Medulla oblongata (tissue), 1 donor: ENCODE measurements at regions not wholly inside any gene's neighbourhood (a gene's known extent, or its start where the extent isn't known, plus 50 kb on each side); places are given as distances from the start of the nearest gene placed in this dataset.

Experiments used
- DNase-seq: peaks from one replicate; pipeline ENCODE4 v3.0.0-alpha.2; 2015; ENCODE audit errors: extremely low spot score

DNA sequence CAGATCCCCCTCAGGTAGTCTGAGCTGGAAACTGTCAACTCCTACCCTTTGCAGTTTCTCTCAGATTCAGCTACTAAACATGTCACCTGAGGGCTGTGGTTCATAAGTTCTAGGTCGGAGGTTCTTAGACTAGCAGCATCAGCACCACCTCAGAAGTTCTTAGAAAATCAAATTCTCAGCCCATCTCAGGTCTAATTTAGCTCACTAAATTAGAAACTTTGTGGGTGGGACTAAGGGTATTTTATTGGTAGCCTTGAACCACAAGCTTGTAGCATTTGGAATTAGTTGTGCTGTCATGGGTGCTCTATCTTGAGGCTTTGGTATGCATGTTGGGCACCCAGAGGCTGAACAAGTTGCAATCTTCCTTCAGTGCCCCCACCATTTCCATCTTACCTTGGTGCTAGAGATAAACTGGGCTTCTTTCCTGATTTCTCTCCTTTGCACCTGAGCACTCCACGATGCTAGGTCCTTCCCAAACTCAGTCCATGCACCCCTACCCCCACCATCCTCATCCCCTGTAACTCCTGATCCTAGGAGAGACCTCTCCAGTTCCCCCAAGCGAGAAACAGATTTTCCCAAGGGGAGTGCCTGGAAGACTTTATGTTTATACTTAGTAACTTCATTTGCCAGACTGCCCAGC, 54.2 kb downstream of the S1PR1 start:
- no peak for DNase-seq

DNA sequence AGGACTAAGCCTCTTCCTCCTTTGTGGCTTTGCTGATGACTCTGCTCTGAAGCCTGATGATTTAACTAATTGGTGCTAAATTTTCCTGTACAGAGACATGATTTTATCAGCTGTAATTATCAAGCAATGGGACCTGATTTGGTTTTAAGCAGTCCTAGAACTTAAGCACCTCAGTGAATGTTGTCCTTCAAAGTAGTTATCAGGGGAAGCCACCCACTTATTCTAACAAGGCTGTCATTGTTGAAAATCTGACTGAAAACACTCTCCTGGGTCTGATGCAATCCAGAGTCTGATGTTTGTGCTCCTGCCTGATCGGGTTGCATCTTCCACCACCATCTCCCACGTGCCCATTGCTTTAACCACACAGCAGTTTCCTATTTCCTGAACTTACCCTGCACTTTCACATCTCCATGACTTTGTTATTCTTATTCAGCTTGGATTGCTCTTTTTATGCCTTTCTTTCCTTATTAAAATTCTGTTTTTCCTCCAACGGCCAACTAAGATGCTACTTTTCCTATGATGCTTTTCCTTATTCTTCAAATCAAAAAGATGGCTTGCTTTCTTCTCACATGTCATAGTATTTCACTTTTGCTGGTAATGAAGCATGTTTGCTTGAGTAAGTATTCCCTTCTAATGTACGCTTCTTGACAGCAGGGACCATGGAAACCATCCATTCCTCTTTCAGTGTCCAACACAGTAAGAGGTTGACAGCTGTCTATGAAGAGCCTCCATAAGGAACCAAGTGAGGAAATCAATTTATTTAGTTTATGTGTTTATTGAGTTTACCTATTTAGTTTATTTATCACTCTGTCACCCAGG, 55.0 kb downstream of the S1PR1 start:
- DNase-seq: peak; percentile 61

- DNase-seq: no peak
These were observed 56.7 kb downstream of the S1PR1 start for GRCh38 chr1:101293461-101294051.

DNA sequence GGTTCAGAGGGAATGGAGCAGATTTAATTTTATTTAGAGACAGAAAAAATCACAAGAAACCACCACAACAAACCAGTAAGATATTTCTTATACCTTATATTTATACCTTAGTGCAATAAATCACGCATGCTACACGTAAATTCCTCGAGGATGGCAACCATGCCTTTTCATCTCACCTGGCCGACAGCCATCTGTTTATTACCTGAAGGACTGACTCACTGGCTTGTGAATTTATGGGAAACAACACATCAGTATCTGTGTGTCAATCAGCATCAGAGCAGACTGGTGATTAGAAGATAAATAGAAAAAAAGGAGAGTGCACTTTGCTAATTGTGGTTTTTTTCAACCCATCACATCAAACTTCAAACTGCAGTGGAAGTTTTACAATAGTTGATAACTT, 58.4 kb downstream of the S1PR1 start:
- no peak for DNase-seq

GRCh38 chr1:101298663-101299062, 61.8 kb downstream of the S1PR1 start:
- DNase-seq: no peak

GRCh38 chr1:101299141-101299540, 62.3 kb downstream of the S1PR1 start:
- no peak for DNase-seq

- no peak for DNase-seq
These were observed 62.9 kb downstream of the S1PR1 start for GRCh38 chr1:101299710-101300109.

DNA sequence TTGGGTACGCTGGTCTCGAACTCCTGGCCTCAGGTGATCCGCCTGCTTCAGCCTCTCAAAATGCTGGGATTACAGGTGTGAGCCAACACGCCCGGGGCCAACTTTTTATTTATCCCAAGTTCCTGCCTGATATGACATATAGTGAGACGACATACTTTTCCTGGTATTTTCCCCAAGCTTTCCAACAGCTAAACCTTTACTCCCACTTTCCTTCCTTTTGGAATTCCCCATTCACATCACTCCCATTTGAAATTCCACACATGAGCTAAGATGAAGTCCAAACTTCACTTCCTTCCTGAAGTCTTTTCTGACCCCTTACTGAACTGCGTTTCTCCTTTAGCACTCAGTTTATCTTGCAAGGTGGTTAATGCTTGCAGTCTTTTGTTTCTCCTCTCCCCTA, 64.1 kb downstream of the S1PR1 start:
- no peak for DNase-seq

GRCh38 chr1:101301446-101302057, 64.7 kb downstream of the S1PR1 start:
- DNase-seq: no peak

- DNase-seq: no peak
These were observed 66.2 kb downstream of the S1PR1 start for GRCh38 chr1:101302831-101303511.

DNA sequence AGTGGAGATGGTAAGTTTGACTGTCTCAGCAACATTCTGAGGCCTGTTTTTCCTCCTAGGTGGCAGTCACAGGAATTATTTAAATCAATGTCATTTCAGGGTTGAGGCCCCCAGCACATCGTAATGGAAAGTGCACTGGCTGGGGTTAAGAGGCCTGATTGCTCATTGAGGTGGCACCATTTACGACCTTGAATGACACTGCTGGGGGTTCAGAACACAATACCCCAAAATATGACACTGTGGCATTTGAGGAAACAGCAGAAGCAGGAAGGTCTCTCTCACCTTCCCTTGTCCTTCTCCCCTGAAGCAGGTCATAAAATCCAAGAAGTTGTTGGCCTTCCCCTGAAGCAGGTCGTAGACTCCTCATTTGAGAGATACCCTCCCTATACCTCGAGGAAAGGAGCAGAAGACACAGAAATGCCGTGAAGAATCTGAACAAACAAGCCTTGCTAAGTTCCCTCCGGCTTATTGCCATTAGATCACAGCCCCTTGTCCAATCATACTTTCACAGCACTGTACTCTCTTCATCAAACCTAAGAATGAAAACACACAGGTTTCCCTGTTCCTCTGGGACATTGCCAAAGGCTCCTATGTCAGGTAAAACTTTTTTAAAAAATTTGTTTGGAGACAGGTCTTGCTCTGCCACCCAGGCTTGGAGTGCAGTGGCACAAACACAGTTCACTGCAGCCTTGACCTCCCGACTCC, 71.3 kb downstream of the S1PR1 start:
- DNase-seq: no peak

GRCh38 chr1:101308935-101309333, 72.1 kb downstream of the S1PR1 start:
- DNase-seq: no peak

GRCh38 chr1:101309334-101310311, 72.8 kb downstream of the S1PR1 start:
- peak; percentile 62 for DNase-seq

GRCh38 chr1:101310506-101310905, 73.7 kb downstream of the S1PR1 start:
- DNase-seq: no peak

DNA sequence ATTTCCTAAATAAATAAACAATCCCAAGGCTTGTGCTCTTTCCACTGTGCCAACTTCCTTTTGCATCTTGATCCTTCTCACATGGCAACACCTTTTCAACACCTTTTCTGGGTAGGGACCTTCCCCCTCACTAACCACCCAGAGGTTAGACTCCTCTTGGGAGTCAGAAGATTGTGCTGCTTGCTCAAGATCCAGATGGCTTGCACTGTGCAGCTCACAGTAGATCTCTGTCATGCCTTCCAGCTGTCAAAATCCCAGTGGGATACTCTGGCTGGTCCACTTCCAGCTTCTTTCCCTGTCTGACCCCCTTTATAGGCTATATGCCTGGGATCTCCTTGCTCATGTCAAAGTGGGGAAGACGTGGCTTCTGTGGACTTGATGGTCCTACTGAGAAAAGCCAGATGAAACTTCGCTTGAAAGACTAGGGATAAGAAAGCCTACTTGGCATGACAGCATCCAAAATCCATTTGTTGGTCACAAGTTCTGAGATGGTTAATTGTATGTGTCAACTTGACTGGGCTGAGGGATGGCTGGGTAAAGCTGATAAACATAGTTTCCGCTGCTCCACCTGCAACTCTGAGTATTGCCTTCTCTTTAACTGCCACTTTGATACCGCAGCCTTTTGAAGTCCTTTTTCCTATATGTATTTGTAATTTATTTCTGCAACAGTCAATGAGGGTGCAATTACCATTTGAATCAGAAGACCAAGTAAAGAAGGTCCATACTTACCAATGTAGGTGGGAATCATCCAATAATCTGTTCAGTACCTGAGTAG, 74.5 kb downstream of the S1PR1 start:
- DNase-seq: no peak

GRCh38 chr1:101312147-101312546, 75.3 kb downstream of the S1PR1 start:
- no peak for DNase-seq

GRCh38 chr1:101313356-101313755, 76.5 kb downstream of the S1PR1 start:
- DNase-seq: no peak

DNA sequence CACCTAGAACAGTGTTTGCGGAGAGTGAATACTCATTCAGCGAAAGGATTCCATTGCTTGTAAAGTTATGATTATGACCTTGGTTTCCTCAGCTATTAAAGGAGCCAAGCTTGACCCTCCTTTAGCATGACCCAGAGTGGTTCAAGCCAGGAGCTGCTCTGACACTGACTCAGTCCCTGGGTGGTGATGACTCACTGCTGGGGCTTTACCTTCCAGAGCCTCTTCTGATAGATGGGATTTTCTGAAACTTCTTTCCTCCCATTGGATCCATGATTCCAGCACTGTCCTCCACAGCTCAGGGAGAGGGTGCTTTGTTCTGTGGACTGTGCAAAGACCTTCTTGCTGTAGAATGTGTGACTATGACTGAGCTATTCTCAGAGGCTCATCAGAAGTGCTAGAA, 77.4 kb downstream of the S1PR1 start:
- DNase-seq: no peak

DNA sequence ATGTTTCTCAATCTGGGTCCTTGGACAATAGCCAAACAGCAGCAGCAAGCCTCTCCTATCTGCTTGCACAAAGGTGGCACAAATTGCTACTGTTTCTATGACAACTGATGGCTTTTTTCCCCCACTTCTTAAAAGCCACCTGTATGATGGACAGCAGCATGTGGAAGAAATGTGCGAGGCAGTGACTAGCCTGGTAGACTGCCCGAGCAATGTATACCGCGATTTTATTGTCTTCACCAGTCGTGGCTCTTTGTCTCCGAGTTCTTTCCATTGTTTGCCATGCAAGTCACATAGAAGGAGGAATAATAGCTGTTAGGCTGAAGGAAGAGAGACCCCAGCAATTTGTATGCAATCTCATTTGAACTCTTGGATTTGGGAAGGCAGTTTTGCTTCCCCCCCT, 79.4 kb downstream of the S1PR1 start:
- DNase-seq: no peak
